HG03432 (cell line): ENCODE measurements at regions not wholly inside any gene's neighbourhood (a gene's known extent, or its start where the extent isn't known, plus 50 kb on each side); places are given as distances from the start of the nearest gene placed in this dataset.
"Not testable (repeated sequence)": the region's sequence is repeated elsewhere in the genome, so short reads cannot be mapped to it uniquely, and the experiment has no call there.

Experiments
- ATAC-seq: cut with Tn5 transposase; IDR thresholded peaks from one replicate; pipeline ENCODE4 v1.9.1; 2021; ENCODE audit warnings: mild to moderate bottlenecking, moderate library complexity; ENCODE audit not compliant: unreplicated experiment

DNA sequence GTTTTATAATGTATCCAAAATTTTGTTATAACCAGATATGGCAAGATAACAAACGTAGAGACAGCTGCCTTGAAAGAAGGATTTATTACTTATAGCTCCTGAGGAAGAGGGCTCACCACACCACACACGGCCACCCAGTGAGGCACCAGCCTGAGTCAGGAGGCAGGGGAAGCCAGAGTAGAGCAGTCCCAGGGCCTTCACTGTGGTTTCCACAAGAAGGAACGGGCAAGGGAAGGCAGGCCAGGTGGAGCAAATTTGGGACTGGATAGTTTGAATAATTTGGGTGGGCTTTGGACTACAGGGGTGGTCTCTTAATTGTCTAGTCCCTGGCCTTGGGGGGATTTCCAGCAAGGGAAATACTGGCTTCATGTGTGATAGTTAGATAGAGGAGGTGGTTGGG lies 72.5 kb downstream of the RRAGC start:
- ATAC-seq: no peak

DNA sequence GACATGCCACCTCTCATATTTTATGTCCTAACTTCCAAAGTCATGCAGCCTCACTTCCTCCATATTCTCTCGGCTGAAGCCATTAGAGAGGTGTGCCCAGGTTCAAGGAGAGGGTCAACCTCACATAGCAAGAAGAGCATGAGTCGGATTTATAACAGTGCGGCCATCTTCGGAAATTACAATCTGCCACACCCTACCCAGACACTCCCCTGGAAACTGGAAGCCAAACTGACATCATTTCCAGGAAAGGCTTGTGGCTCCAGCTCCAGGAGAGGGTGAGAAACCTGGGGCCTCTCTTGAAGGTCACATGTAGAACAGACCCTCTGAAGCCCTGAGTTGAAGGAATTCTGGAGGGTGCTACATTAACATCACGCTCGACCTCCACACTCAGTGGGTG lies 73.5 kb downstream of the RRAGC start:
- ATAC-seq: no peak

DNA sequence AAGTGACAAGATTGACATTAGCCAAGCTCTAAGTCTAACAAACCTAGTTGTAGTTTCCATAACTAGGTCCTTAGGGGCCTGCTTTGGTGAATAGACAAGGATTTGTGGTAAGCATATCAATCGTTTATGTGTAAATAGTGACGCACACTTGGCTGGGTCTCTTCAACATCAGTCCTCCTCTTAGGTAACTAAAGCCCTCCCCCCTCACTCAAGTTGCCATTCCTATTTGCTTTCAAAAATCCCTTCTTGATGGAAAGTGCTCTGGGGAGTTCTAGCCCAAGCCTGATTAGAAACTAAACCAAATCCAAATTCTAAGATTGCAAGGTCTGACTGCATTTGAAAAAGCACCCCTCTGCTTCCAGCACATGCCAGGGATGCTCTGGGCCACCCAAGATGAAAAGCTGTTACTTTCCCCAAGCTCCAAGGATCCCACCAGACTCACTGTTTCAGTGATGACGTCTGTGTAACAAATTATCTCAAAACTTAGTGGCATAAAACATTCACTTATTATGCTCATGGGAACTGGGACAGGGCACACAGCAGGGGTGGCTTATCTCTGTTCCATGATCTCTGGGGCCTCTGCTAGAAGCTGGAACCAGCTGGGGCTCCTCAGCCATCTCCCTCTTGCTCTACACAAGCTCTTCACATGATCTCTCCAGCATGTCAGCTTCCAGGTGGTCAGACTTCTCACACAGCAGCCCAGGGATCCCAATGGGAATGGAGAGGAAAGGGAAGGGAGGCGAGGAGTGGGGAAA lies 74.1 kb downstream of the RRAGC start:
- no peak for ATAC-seq

DNA sequence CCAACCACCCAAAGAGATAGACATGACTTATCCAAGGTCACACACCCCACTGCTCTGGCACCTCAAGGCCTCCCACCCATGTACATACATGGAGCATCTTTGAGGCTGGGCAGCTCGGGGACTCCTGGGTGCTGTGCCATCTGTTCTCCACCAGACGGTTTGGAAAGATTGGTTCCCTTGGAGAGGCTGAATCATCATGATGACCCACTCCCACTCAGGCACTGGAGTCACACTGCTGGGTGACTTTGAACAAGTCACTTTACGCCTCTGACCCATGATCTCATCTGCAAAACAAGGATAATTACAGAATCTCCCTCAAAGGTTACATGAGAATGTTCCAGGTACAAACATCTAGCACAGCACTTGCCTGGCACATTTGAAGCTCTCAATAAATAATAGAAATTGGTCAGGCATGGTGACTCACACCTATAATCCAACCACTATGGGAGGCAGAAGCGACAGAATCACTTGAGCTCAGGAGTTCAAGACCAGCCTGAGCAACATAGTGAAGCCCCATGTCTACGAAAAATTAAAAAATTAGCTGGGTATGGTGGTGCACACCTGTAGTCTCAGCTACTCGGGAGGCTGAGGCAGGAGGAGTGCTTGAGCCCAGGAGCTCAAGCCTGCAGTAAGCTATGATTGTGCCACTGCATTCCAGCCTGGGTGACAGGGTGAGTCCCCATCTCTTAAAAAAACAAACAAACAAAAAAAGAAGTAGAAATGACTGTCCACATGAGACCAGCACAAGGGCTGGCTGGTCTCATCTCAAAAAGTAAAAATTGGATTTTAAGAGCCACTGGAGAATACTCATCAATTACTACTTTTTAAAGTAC lies 74.9 kb downstream of the RRAGC start:
- ATAC-seq: no peak

DNA sequence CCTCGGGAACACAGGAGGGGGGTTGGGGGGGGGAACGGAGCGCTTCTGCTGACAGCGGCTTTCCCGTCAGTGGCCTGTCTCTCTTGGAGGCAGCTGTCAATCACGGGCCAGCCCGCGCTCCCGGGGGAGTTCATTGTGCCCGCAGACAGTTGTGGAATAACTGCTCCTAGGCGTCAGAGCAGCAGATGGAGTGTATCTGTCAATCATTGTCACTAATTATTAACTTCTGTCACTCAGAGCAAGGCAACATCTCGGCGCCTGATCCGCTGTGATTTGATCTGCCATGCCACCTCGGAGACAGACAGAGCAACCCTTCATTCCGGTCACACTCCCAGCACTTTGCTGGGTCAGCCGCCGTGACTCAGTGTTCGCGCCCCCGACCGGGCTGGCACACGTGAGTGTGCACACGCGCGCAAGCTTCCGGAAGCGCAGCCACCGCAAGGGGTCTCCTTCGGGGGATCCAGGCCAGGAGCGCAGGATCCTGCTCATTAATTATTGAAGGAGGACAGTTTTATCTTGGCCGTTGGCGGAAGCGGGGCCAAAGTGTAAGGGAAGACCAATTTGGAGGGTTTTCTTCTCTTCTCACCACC lies 75.8 kb downstream of the RRAGC start:
- ATAC-seq: no peak

DNA sequence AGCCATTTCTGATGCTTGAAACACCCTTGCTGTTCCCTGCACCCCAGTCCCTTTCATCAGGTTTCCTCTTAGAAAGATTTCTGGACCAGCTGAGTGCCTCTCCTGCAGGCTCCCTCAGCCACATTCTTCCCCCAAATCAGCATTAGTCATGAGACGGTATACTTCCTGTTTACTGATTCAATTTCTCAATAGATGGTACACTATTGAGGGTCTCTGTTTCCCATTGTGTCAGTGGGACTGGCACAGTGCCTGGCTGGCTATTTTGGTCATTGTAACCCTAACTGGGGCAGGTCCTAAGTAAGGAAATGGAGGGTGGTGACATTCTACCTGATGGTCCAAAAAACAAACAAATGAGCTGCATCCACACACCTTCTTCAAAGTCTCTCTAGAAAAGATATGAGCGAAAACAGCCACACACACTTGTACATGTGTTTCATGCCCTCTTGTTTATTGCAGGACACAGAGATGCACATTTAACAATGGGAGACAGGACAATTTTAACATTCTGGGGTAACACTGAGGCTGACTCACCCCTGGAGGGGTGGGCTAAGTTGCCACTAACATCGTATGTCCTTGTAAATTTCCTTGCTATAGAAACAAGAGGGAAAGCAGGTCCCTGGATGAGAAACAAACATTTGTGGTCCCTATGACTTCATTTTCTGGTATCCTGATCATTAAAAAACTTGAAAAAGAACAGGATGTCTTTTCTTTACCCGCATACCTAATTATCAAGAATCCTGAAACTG lies 77.5 kb downstream of the RRAGC start:
- no peak for ATAC-seq

DNA sequence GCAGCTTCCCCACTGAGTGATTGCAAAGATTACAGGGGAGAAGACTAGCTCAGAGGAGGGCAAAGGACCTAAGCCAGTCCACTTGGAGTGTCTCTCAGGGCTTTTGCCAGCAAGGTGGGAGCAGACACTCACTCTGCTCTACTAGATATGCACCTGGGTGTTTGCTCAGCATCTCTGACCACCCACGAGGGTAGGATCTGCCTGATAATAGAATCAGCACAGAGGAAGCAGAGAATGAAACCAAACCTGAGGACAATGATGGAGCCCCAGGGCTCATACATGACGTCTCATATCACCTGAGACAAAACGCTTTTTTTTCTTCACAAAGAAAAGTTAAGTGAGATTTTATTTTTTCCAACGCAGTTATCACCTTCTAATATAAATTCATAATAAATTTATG lies 79.4 kb downstream of the RRAGC start:
- no peak for ATAC-seq

DNA sequence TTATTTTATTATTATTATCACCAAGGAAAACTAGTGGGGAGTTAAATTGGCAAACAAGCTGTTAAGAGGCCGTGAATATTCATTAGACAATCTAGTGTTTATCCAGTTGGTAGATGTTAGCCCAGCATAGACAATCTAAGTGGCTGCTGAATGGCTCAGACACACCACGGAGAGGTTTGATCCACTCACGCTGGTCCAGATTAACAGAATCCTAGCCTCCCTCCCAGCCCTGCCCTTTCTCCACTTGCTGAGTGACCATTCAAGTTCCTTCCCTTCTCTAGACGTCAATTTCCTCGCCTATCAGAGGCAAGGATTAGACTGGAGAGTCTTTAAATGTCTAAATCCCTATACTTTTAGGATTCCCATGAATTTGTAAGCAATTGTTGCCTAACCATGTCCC lies 80.1 kb downstream of the RRAGC start:
- no peak for ATAC-seq

DNA sequence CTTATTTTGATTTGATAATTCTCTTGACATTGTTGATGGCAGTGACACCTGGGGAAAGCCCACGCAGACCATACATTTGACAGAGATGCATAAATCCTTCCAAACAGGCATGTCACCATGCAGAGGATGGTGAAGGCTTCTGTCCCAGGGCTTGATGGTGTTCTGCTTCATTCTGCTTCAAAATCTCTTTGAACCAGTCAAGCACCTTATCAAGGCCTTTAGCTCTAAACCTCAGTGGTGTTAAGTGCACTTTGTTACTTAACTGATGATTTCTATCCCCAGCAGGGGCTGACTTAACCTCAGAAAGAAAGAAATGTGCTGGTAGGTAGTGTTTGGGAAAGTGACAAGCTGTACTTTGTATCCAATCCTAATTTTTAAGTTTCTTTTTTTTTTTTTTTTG lies 81.1 kb downstream of the RRAGC start:
- no peak for ATAC-seq

DNA sequence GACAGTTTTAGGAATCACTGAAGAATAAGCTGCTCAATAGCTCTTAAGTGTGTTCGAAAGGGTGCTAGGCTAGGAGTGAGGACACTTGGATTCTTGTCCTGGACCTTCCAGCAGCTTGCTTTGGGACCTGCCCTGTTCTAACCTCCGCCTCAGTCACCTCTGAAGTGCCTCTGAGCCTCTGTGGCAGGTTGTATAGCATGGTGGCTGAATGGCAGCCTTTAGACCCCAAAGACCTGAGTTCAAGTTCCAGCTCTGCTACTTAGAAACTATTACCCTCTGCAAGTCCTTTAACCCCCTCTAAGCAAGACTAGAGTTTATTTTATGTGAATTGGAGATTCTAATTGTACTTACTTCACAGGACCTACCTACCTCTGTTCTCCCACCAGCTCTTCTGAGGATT lies 81.5 kb downstream of the RRAGC start:
- no peak for ATAC-seq

DNA sequence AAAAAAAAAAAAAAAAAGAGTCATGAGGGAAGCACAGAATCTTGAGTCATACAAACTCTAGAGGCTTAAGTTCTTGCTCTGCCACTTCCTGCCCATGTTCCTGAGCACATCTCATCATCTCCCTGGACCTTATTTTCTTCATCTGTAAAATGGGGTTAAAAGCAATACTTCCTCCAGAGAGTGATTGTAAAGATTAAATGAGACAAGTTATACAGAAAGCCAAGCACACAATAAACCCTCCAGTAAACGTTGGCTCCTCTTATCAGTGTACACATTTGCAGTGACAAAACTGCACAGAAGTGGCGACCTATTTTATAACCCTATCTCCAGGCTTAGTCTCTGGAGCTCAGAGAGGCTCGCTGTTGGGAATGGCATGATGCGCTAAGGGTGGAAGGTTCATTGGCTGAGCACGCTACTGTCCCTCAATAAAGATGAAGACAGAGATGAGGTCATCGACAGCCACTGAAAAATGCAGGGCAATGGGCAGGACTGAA lies 82.1 kb downstream of the RRAGC start:
- ATAC-seq: no peak

DNA sequence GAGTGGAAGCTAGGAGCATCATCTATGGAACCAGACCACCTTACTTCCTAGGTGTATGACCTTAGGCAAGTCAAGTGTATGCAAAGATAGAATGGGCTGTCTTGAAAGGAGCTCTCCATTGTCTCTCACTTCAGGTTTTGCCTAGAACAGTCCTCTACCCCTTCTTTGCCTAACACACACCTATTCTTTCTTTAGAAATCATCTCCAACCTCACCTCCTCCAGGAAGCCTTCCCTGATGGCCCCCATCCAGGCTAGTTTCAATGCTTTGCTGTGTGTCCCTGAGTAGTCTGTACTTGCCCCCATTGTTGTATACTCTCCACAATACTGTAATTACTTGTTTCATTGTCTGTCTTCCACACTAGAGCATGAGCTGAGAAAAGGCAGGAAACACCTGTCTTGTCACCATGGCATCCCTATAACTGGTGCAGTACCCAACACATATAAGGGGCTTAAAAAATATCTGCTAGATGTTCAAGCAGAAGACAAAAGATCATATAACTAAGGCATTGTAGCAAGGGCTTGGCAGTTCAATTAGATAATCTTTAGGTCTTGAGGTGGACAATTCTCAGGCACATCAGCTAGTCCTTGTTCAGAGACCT lies 83.0 kb downstream of the RRAGC start:
- no peak for ATAC-seq

DNA sequence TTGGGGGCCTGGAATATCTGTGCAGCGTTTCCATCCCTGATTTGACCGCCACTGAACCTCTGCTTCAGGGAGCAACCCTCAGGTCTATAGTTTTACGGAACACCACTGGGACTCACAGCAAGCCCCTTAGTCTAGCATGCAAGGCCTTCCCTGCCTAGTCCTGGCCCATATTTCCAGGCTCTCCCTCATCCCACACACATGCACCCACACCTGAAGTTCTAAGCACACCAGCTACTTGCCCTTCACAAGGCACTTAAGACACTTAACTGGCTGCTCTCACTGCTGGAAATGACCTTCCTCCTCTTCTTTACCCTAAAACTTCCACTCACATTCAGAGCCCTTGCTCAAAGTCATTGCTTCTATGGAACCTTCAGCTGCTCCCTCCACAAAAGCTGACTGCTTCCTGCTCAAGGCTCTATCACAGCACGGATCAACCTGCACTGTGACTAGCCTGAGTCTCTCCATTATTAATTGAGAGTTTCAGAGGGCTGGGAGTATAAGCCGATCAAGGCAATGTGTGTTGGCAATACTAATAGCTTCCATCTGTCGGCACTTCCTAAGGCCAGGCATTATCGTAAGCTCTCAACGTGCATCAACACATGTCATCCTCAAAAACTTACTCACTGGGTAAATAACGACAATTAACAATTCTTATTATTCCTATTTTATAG lies 84.3 kb downstream of the RRAGC start:
- no peak for ATAC-seq

DNA sequence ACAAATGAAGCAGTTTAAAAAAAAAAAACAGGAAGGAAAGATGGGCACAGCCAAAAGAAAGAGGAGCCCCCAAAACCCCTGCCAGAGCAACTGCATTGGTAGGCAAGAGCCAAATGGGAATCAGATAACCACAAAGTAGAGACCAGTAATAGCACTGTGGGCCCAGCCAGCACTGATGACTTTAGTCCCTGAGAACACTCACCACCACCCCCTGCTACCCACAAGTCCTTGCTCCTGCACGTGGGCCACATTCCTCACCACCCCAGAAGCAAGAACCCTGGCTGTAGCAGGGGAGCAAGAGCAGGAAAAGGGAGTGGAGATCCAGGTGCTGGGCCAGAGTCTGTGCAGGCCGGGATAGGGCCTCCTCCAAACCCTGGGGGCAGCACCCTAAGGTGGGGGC lies 86.1 kb downstream of the RRAGC start:
- no peak for ATAC-seq

DNA sequence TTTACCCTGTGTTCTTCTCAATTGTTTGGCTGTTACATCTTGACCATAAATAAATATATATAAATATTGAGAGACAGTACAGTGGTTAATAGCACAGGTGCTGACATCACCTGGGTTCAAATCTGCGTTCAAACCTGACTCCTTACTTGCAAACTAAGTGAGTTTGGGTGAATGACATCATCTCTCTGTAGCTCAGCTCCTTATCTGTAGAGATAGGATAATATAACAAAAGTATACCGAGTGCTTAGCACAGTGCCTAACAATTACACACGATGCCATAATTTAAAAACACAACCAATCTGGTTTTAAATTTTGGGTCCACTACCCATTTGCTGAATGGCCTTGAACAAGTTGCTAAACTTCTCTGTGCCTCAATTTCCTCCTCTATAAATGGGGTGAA lies 86.6 kb downstream of the RRAGC start:
- no peak for ATAC-seq

DNA sequence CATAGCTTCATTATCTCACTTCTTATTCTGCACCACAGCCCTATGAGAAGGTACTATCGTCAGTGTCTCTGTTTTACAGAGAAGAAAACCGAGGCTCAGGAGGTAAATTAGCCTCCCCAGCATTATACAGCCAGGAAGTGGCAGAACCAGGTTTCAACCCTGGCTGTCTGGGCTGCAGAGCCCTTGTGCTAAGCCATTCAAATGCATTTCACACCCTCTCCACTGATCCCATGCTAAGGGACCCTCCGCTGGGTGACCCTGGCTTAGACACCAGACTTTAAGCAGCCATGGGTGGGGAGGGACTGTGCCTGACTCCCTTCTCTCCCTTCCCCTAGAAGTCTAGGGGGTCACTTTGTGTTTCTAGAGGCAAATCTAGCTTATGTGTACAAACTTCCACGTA lies 87.5 kb downstream of the RRAGC start:
- no peak for ATAC-seq

DNA sequence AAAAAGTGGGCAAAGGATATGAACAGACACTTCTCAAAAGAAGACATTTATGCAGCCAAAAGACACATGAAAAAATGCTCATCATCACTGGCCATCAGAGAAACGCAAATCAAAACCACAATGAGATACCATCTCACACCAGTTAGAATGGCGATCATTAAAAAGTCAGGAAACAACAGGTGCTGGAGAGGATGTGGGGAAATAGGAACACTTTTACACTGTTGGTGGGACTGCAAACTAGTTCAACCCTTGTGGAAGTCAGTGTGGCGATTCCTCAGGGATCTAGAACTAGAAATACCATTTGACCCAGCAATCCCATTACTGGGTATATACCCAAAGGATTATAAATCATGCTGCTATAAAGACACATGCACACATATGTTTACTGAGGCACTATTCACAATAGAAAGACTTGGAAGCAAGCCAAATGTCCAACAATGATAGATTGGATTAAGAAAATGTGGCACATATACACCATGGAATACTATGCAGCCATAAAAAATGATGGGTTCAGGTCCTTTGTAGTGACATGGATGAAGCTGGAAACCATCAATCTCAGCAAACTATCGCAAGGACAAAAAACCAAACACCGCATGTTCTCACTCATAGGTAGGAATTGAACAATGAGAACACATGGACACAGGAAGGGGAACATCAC lies 88.9 kb downstream of the RRAGC start:
- not testable (repeated sequence) for ATAC-seq

DNA sequence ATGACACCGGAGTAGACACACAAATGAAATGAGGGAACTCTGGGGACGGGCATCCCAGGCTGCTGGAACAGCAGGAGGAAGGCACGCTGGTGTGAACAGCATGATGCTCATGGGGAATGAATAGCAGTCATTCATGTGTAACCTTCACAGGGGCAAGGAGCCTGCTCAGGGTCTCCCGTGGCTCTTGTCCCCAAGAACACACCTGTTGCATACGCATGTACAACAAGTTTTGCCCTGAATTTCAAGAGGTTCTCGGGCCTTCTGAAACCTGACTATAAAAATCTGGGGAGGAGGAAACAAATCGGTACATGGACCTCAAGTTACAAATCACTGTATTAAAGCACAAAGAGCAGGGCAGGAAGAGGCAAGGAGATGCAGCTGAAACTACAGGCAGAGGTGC lies 93.4 kb downstream of the RRAGC start:
- no peak for ATAC-seq

DNA sequence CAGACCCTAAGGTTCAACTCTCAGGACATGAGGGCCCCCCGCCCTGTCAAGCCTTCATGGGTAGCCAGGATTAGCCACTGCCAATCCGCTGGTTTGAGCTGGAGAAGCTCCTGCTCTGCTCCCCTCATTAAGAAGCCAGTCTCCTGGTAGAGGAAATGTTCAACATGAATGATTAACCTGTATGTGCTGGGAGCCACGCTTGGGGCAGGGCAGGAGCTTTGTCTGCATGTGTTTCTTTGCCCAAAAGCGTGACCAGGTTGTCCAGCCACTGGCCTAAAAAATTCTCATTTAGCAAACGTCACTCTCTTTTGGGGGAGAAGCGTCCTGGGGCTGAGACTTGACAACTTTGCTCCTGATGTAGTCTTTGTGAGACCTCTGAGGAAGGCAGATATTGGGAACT lies 96.5 kb downstream of the RRAGC start:
- no peak for ATAC-seq

DNA sequence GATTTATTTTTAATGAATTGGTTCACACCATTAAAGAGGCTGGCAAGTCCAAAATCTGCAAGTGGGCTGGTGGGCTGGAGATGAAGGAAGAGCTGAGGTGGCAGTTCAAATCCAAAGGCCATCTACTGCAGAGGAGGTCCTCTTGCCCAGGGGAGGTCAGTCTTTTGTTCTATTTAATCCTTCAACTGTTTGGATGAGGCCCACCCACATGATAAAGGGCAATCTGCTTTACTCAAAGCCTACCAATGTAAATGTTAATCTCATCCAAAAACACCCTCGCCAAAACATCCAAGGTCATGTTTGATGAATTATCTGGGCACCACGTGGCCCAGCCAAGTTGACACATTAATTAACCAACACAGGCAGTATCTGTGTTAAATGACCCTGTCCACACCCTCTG lies 99.0 kb downstream of the RRAGC start:
- no peak for ATAC-seq
